Coronary artery (tissue), 2 donors: ENCODE measurements at regions not wholly inside any gene's neighbourhood (a gene's known extent, or its start where the extent isn't known, plus 50 kb on each side); places are given as distances from the start of the nearest gene placed in this dataset.

Experiments
- DNase-seq: peaks from one replicate; pipeline ENCODE4 v3.0.0-alpha.2; 2017; ENCODE audit warnings: low spot score
- H3K27ac ChIP-seq, 2 donors: fragments of 200-600 bp; sonication (generic); one replicate each; pipeline ENCODE4 v1.5.1; 2016 to 2019
- H3K4me3 ChIP-seq: fragments of 200-600 bp; sonication (generic); 2 replicates; pipeline ENCODE4 v1.5.1; 2016; ENCODE audit warnings: mild to moderate bottlenecking, moderate library complexity
- TF ChIP-seq, protein P1 (sequence below): fragments of 200-600 bp; sonication (generic); IDR thresholded peaks from one replicate; pipeline ENCODE4 v1.5.1; 2019; ENCODE audit warnings: antibody characterized with exemption

DNA sequence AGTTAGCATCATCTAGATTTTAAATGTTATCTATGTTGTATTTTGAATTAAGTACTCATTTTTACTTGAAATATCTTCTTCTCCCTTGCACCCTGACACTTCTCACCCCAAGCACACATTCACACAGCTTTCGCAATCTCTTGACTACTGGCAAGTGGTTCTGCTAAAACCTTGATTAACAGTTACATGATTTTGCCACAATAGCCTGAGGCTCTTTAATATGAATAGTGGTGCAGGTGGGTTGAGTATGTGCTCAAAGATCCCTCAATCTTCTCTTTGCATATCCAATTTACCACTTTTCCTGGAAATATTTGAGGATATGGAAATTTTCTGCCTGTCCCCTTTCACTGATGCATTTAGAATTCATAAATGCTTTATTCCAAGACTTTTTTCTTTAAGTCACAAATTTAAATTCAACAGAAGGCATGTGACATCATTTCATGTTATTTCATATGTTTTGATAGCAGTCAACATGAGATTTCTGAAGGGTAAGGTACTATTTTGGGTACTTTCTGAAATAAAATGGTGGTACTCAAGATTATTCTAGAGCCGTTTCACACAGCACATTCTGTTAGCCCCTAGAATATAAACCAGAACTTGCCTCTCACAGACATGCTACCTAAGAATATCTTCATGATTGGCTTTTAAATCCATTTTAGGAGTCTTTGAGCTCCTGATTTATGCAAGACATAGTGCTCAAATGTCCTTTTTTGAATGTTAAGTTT is 339.7 kb downstream of the RPRM start:
- Histone ChIP-seq H3K4me3 (no peak overlapping the region), H3K27ac (no peak overlapping the region)
- TF ChIP-seq, protein P1, sequence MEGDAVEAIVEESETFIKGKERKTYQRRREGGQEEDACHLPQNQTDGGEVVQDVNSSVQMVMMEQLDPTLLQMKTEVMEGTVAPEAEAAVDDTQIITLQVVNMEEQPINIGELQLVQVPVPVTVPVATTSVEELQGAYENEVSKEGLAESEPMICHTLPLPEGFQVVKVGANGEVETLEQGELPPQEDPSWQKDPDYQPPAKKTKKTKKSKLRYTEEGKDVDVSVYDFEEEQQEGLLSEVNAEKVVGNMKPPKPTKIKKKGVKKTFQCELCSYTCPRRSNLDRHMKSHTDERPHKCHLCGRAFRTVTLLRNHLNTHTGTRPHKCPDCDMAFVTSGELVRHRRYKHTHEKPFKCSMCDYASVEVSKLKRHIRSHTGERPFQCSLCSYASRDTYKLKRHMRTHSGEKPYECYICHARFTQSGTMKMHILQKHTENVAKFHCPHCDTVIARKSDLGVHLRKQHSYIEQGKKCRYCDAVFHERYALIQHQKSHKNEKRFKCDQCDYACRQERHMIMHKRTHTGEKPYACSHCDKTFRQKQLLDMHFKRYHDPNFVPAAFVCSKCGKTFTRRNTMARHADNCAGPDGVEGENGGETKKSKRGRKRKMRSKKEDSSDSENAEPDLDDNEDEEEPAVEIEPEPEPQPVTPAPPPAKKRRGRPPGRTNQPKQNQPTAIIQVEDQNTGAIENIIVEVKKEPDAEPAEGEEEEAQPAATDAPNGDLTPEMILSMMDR: no peak
- no peak for DNase-seq

GRCh38 chr2:153136216-153136615 is 342.3 kb downstream of the RPRM start:
- TF ChIP-seq, protein P1: no peak
- H3K4me3 ChIP-seq: no peak overlapping the region
- H3K27ac ChIP-seq: no peak overlapping the region
- no peak for DNase-seq

DNA sequence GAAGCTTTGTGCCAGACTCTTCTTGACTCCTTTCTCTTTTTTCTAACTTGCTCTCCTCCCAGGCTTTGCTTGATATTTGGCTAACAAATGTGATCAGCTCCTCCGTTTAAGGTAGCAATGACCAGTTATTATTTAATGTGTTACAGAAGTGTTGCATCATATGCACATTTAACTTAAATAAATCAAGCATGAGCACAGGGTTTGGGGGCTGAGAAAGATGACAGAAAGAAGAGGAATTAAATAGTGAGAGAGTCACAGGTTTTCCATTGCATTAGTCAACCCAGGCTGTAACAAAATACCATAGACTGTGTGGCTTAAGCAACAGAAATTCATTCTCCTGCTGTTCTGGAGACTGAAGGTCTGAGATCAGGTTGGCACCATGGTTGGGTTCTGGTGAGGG is 343.8 kb downstream of the RPRM start:
- DNase-seq: no peak
- TF ChIP-seq, protein P1: no peak
- Histone ChIP-seq H3K27ac (no peak overlapping the region), H3K4me3 (no peak overlapping the region)

DNA sequence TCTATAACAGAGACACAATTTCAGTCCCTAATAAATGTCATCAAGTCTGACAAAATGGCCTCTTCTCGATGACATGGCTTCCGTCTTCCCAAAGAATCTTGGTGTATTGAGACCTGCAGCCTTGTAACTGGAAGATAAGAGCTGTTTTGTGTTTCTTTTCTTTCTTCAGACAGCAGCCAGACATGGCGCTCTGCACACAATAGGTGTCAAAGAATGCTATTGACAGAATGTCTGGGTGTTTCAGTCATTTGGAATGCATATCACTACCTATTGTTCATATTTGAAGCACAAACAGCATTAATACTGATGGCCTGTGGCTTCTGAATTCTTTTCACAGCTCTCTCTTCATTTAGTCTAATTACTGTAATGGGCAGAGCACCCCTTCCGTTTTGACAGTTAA is 344.8 kb downstream of the RPRM start:
- no peak for DNase-seq
- no peak overlapping the region for H3K27ac ChIP-seq
- H3K4me3 ChIP-seq: no peak overlapping the region
- TF ChIP-seq, protein P1: no peak

GRCh38 chr2:153132418-153132817 is 346.1 kb downstream of the RPRM start:
- no peak for DNase-seq
- H3K4me3 ChIP-seq: no peak overlapping the region
- no peak overlapping the region for H3K27ac ChIP-seq
- TF ChIP-seq, protein P1: no peak

GRCh38 chr2:153115141-153115540 is 363.4 kb downstream of the RPRM start:
- Histone ChIP-seq H3K4me3 (no peak overlapping the region), H3K27ac (no peak overlapping the region)
- TF ChIP-seq, protein P1: no peak
- no peak for DNase-seq

DNA sequence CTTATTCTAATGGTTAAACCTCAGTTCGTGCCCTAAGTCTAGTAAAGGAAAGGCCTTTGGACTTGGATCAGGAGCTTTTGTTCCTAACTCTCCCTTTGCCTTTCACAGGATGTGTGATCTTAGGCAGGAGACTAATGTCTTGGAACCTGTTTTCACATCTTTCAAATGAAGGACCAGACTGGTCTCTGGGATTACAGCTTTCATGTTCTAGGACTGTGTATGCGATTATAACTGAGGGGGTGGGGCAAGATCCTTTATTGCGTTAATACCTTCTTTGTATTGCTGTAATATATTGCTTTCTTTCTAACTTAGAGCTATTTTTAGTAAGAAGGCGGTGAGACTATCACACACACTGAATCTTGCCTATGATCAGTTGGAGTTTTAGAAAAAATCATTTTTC is 368.1 kb downstream of the RPRM start:
- H3K4me3 ChIP-seq: no peak overlapping the region
- no peak overlapping the region for H3K27ac ChIP-seq
- TF ChIP-seq, protein P1: no peak
- DNase-seq: no peak
